ENCODE measurements at regions not wholly inside any gene's neighbourhood (a gene's known extent, or its start where the extent isn't known, plus 50 kb on each side); places are given as distances from the start of the nearest gene placed in this dataset.

DNA sequence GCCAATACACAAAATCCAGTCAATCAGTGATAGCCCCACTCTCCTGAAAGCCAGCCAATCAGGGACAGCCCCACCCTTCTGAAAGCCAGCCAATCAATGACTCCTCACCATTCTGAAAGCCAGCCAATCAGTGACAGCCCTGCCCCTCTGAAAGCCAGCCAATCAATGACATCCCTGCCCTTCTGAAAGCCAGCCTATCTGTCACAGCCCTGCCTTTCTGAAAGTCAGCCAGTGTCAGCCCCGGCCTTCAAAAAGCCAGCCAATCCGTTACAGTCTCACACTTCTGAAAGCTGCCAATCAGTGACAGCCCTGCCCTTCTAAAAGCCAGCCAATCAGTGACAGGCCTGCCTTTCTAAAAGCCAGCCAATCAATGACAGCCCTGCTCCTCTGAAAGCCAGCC is 95.9 kb upstream of the HDAC4 start:
- no peak for DNase-seq (ENCODE audit: low read depth in 2 of 2)

DNA sequence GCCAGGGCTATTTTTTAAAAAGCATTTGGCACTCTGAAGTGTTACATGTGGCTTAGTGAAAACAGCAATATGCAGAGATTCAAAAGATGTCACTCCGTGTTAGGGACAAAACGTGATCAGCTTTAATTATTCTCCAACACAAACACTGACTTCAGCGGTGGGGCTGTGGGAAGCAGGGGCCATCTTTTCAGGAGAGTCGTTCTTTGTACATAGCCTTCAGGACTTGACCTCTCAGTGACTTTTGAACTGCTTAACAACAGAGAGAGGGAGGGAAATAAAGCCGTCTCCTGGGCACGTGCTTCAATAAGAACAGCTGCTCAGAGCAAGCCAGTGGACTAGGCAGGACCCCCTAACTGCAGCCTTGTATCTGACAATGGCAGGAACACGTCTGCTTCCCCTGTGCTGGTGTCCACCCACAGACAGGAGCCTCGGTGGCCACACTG is 95.0 kb upstream of the HDAC4 start:
- DNase-seq (ENCODE audit: low read depth in 2 of 2) = no peak

GRCh38 chr2:239495175-239495574 is 94.4 kb upstream of the HDAC4 start:
- DNase-seq (ENCODE audit: low read depth in 2 of 2) = no peak

DNA sequence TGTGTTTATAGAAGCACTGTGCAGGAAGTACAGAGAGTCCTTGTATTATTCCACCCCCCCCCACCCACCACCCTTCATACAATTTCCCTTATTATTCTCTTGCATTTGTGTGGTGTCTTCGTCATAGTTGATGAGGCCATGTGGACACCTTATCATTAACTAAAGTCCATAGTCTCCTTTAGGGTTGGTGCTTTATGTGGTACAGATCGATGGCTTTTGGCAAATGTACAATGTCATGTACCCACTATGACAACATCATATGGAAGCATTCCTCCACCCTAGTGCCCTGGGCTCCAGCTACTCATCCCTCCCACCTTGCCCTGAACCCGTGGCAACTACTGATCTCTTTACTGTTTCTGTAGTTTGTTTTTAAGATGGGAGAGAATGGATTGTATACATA is 93.8 kb upstream of the HDAC4 start:
- no peak for DNase-seq (ENCODE audit: low read depth in 2 of 2)

DNA sequence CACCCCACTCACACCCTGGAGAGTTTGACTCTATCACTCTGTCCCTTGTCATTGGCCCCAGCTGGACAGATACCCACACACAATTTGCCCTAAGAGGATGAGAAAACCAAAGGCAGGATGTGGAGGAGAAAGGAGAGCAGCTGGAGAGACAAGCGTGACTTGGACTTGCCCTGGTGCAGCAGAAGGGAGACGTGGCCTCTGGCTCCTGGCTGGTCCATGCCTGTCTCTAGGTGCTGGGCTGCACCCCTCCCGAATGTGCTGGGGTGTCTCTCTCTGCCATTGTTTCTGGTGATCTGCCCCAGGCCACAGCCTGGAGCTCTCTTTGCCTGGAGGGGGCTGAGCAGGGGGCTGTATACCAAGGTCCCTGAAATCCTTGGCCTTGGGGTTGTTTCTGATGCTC is 88.7 kb upstream of the HDAC4 start:
- no peak for DNase-seq (ENCODE audit: low read depth in 2 of 2)

- DNase-seq (ENCODE audit: low read depth in 2 of 2) = no peak
Observed at GRCh38 chr2:239488125-239488524, 87.3 kb upstream of the HDAC4 start.

- DNase-seq (ENCODE audit: low read depth in 2 of 2) = no peak
Observed at GRCh38 chr2:239487272-239487671, 86.5 kb upstream of the HDAC4 start.

DNA sequence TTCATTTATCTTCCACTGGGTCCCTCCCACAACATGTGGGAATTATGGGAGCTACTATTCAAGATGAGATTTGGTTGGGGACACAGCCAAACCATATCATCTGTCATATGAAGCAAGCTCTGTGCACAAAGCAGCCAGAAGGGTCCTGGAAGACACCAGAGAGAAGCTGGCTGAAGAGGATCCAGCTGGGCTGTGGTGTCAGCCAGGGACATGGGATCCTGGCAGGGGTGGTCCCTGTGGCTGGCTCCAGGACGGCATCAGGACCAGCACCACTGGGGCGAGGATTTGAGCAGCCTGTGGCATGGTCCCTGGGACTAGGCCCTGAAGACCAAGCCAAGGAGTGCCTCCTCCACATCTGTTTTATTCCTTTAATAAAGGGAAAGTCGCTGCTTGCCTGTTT is 84.8 kb upstream of the HDAC4 start:
- DNase-seq (ENCODE audit: low read depth in 2 of 2) = no peak

- DNase-seq (ENCODE audit: low read depth in 2 of 2) = no peak
Observed at GRCh38 chr2:239484571-239485355, 83.9 kb upstream of the HDAC4 start.

DNA sequence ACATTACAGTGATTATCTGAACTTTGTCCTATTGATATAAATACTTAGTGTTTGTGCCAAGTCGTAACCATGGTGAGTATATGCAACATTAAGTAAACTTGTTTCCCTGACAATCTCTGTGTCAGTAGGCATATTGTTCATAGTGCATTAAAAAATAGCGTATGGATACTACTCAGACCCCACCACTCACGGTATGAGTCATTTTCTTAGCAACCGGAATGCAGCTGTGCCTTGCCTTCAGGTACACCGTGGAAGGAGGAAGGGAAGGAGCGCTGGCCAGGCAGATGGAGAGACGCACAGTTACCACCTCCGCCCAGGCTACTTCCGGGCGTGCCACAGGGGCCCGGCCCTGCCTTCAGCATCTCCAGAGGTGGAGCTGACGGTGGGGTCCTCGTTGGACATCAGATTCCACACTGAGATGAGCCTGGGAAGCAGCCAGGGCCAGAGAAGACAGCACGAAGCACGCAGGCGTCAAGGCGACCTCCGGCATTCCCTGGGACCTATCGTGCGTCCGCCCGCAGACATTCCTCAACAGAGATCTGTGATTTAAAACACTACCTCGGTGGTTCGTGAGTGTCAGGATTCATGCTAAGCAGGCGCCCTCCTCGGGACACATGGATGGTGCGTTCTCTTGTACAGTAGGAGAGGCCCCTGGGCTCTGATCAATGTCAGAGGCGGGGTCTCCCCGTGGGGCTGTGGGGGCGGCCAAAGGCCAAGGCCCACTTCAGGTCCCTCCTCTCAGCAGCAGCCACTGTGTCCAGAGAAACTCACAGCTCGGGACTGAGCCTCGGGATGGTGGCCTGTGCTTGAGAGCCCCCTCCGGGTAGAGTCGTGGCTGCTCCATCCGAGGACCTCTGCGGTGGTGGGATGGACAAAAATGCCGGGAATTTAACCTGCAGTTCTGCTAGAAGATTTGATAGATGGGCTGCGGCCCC is 82.2 kb upstream of the HDAC4 start:
- no peak for DNase-seq (ENCODE audit: low read depth in 2 of 2)

DNA sequence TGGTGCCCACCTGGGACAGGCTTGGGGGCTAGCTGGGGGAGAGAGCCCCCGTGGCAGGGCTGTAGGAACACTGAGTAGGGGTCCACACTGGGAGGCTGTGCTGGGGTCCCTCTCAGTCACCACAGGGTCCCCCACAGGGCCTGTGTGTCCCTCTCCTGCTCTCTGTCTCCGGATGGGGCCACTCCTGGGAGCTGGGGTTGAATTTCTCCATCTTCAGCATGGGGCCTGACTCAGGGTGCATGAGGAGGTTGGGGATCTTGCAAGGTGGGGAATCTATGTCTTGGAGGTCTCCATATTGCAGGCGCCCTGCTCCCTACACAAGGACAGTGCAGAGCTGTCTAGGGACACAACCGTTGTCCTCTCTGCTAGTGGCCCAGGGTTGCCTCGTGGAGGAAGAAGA is 78.7 kb upstream of the HDAC4 start:
- DNase-seq (ENCODE audit: low read depth in 2 of 2) = no peak

DNA sequence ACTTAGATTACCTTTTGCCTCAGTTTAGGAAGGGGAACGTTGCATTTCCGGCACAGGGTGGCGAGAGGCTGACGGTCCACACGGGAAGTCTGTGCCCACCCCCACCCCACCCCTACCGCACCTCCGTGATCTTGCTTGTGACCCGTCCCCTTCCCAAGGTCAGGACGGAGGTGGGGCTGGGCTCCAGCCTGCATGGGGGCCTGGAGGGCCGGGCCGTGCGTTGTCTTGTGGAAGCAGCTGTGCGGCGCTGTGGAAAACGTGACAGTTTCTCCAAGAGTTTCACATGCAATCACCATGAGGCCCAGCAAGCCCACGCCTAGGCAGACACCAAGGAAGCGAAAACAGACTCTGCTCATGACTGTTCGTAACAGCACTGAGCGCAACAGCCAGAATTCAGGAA is 76.8 kb upstream of the HDAC4 start:
- DNase-seq (ENCODE audit: low read depth in 2 of 2) = no peak

GRCh38 chr2:239476757-239477585 is 76.2 kb upstream of the HDAC4 start:
- DNase-seq (ENCODE audit: low read depth in 2 of 2) = no peak

DNA sequence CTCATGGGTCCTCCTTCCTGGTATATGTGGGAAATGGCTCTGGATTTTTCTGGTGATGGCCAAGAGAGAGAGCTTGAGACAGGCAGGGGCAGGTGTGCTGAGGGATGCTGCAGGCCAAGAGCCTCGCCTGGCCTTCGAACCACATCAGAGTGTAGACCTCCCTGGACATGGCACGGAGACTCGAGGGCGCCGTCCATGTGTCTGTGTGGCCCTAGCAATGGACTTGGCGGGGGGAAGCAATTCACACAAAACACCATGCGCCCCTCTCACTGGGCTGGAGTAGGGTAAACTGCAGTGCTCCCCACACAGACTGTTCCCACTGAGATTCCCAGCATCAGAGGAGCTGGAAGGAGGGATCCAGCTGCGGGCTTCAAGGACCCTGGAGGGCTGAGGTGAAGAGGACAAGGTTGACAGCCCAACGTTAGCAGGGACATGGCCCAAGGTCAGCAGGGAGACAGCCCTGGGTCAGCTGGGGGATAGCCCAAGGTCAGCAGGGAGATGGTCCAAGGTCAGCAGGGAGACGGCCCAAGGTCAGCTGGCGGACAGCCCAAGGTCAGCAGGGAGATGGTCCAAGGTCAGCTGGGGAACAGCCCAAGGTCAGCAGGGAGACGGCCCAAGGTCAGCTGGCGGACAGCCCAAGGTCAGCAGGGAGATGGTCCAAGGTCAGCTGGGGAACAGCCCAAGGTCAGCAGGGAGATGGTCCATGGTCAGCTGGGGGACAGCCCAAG is 75.4 kb upstream of the HDAC4 start:
- no peak for DNase-seq (ENCODE audit: low read depth in 2 of 2)

GRCh38 chr2:239475161-239476028 is 74.6 kb upstream of the HDAC4 start:
- no peak for DNase-seq (ENCODE audit: low read depth in 2 of 2)

- DNase-seq (ENCODE audit: low read depth in 2 of 2) = no peak
Observed at GRCh38 chr2:239473211-239473805, 72.5 kb upstream of the HDAC4 start.

GRCh38 chr2:239472235-239472775 is 71.5 kb upstream of the HDAC4 start:
- DNase-seq (ENCODE audit: low read depth in 2 of 2) = no peak

DNA sequence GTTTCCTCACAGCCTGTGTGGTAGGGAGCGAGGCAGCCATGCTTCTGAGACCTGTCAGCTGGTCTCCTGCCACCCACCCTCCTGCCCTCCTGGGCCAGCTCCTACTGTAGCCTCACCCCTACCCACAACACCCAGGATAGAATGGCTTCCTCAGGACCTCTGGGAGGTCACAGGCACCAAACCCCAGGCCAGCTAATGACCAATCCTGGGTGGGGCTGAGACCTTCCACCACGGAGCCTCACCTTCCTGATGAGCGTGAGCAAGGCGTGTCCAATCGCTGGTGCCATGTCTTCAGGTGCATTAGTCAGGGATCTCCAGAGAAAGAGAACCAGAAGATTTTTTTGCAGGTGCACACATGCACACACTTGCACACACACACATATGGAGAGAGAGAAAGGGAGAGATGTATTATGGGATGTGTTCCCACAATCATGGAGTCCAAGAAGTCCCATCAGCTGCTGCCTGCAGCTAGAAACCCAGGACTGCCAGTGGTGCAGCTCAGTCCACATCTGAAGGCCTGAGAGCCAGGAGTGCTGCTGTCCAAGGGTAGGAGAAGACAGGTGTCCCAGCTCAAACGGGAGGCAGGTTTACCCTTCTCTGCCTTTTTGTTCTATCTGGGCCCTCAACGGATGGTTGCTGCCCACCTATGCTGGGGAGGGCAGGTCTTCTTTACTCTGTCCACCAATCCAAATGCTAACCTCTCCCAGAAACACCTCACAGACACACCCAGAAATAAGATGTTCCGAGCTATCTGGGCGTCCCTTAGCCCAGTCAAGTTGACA is 70.4 kb upstream of the HDAC4 start:
- DNase-seq (ENCODE audit: low read depth in 2 of 2) = no peak

Data from stimulated activated CD8-positive, alpha-beta memory T cell treated with anti-CD3 and anti-CD28 coated beads, Interleukin-15, amount 100 ng/mL, for 4 hours (primary cell).